ENCODE measurements at regions not wholly inside any gene's neighbourhood (a gene's known extent, or its start where the extent isn't known, plus 50 kb on each side); places are given as distances from the start of the nearest gene placed in this dataset.

DNA sequence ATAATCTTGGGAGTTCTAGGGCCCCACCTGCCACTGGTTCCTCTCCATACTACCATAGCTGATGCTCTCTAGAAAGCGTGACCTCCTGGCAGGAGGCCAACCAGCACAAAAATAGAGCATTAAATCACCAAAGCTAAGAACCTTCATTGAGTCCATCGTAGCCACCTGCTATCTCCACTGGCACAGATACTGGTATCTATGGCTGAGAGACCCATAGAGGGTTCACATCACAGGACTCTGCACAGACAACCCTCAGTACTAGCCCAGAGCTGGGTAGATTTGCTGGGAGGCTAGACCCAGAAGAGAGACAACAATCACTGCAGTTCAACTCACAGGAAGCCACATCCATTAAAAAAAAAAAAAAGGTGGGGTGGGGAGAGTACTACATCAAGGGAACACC is 509.1 kb downstream of the DTWD2 start:
- H3K9me1 ChIP-seq (replicated peaks; ENCODE audit: control insufficient read depth, extremely low read depth, insufficient read depth, low read length) = no peaks in the 10 kb centered on the region
- no peak for TF ChIP-seq POLR2AphosphoS5 (IDR thresholded peaks at IDR 0.05; ENCODE audit: insufficient read depth, low read depth, low read length)
- TF ChIP-seq EZH2 (IDR thresholded peaks at IDR 0.05; ENCODE audit: borderline replicate concordance, low read depth, low read length, severe bottlenecking) = no peak
- TF ChIP-seq, protein P1, sequence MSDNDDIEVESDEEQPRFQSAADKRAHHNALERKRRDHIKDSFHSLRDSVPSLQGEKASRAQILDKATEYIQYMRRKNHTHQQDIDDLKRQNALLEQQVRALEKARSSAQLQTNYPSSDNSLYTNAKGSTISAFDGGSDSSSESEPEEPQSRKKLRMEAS (IDR thresholded peaks at IDR 0.05; ENCODE audit: insufficient read depth, insufficient read length) = no peak
- ChIA-PET POLR2A (no interaction called here), CTCF (no interaction called here)
- FAIRE-seq = no peak
- H3K4me1 ChIP-seq (ENCODE audit: control insufficient read depth, extremely low read depth, insufficient read depth, low read length) = no peaks in the 10 kb centered on the region
- no peak overlapping the region for H3K9ac ChIP-seq (replicated peaks; ENCODE audit: extremely low read depth, insufficient read depth, low read length)
- intact Hi-C loops (cut with micrococcal nuclease) = no loop called here
- no peaks in the 10 kb centered on the region for H3K79me2 ChIP-seq (ENCODE audit: control insufficient read depth, insufficient read depth, low read length)
- H3K27ac ChIP-seq (ENCODE audit: insufficient read depth, low read depth, low read length) = no peak overlapping the region
- no peak for DNase-seq (ENCODE audit: low read depth, low spot score)
- H3K4me3 ChIP-seq (replicated peaks in 1 of 3; ENCODE audit: insufficient read depth in 1 of 3, low read depth in 1 of 3, low read length in 3 of 3) = no peak overlapping the region
- H3K36me3 ChIP-seq (ENCODE audit: control insufficient read depth in 2 of 2, extremely low read depth in 1 of 2, insufficient read depth in 2 of 2, low read length in 2 of 2) = no peaks in the 10 kb centered on the region
- dilution Hi-C loops (cut with MboI; ENCODE audit: extremely low pct_ligation_motif_present, low sequenced_read_pairs) = no loop called here
- peaks cover 4% of the 10 kb centered on the region for H3K9me3 ChIP-seq (replicated peaks; ENCODE audit: control insufficient read depth, insufficient read depth, low read length)
- no peaks in the 10 kb centered on the region for H4K20me1 ChIP-seq (replicated peaks; ENCODE audit: control insufficient read depth, extremely low read depth, insufficient read depth, low read length)
- no TSS peak for BruUV-seq (replicated peaks)
- no peak overlapping the region for H3K4me2 ChIP-seq (ENCODE audit: insufficient read depth, low read length)
- H3K27me3 ChIP-seq (ENCODE audit: control insufficient read depth in 2 of 2, insufficient read depth in 2 of 2, low read length in 2 of 2) = no peaks in the 10 kb centered on the region
- H2AFZ ChIP-seq (ENCODE audit: low read depth, low read length) = no peak overlapping the region

DNA sequence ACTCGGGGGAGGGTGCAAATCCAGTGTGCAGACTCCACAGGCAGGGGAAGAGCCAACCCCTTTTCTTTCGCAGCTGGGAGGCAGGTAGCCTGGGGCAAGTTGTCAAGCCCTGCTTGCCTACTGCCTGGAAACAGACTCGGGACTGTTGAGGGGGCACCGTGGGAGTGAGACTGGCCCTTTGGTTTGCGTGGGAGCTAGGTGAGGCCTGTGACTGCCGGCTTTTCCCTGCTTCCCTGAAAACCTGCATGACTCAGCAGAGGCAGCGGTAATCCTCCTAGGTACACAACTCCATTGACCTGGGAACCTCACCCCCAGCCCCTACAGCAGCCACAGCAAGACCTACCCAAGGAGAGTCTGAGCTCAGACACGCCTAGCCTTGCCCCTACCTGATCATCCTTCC is 509.5 kb downstream of the DTWD2 start:
- FAIRE-seq (no peak), DNase-seq (ENCODE audit: low read depth, low spot score) (no peak)
- Histone ChIP-seq H3K27ac (ENCODE audit: insufficient read depth, low read depth, low read length) (no peak overlapping the region), H3K36me3 (ENCODE audit: control insufficient read depth in 2 of 2, extremely low read depth in 1 of 2, insufficient read depth in 2 of 2, low read length in 2 of 2) (no peaks in the 10 kb centered on the region), H2AFZ (ENCODE audit: low read depth, low read length) (no peak overlapping the region), H3K9me3 (replicated peaks; ENCODE audit: control insufficient read depth, insufficient read depth, low read length) (peaks cover 4% of the 10 kb centered on the region), H3K4me2 (ENCODE audit: insufficient read depth, low read length) (no peak overlapping the region), H3K27me3 (ENCODE audit: control insufficient read depth in 2 of 2, insufficient read depth in 2 of 2, low read length in 2 of 2) (no peaks in the 10 kb centered on the region), H3K9ac (replicated peaks; ENCODE audit: extremely low read depth, insufficient read depth, low read length) (no peak overlapping the region), H3K4me1 (ENCODE audit: control insufficient read depth, extremely low read depth, insufficient read depth, low read length) (no peaks in the 10 kb centered on the region), H4K20me1 (replicated peaks; ENCODE audit: control insufficient read depth, extremely low read depth, insufficient read depth, low read length) (no peaks in the 10 kb centered on the region), H3K9me1 (replicated peaks; ENCODE audit: control insufficient read depth, extremely low read depth, insufficient read depth, low read length) (no peaks in the 10 kb centered on the region), H3K4me3 (replicated peaks in 1 of 3; ENCODE audit: insufficient read depth in 1 of 3, low read depth in 1 of 3, low read length in 3 of 3) (no peak overlapping the region), H3K79me2 (ENCODE audit: control insufficient read depth, insufficient read depth, low read length) (no peaks in the 10 kb centered on the region)
- intact Hi-C loops (cut with micrococcal nuclease) = no loop called here
- TF ChIP-seq EZH2 (IDR thresholded peaks at IDR 0.05; ENCODE audit: borderline replicate concordance, low read depth, low read length, severe bottlenecking) = no peak
- no peak for TF ChIP-seq GATA2 (IDR thresholded peaks at IDR 0.05; ENCODE audit: insufficient read depth, insufficient read length, low read depth, low read length)
- TF ChIP-seq, protein P1 (IDR thresholded peaks at IDR 0.05; ENCODE audit: insufficient read depth, insufficient read length) = no peak
- no peak for TF ChIP-seq POLR2A (IDR thresholded peaks at IDR 0.05; ENCODE audit: low read depth, low read length)
- no peak for TF ChIP-seq POLR2AphosphoS5 (IDR thresholded peaks at IDR 0.05; ENCODE audit: insufficient read depth, low read depth, low read length)
- TF ChIP-seq JUN (IDR thresholded peaks at IDR 0.05; ENCODE audit: borderline replicate concordance, insufficient read depth, insufficient read length, low read depth) = no peak
- TF ChIP-seq FOS (IDR thresholded peaks at IDR 0.05; ENCODE audit: borderline replicate concordance, insufficient read depth, low read length) = no peak
- no peak for TF ChIP-seq MYC (IDR thresholded peaks at IDR 0.05; ENCODE audit: low read depth, low read length)
- TF ChIP-seq, protein P2, sequence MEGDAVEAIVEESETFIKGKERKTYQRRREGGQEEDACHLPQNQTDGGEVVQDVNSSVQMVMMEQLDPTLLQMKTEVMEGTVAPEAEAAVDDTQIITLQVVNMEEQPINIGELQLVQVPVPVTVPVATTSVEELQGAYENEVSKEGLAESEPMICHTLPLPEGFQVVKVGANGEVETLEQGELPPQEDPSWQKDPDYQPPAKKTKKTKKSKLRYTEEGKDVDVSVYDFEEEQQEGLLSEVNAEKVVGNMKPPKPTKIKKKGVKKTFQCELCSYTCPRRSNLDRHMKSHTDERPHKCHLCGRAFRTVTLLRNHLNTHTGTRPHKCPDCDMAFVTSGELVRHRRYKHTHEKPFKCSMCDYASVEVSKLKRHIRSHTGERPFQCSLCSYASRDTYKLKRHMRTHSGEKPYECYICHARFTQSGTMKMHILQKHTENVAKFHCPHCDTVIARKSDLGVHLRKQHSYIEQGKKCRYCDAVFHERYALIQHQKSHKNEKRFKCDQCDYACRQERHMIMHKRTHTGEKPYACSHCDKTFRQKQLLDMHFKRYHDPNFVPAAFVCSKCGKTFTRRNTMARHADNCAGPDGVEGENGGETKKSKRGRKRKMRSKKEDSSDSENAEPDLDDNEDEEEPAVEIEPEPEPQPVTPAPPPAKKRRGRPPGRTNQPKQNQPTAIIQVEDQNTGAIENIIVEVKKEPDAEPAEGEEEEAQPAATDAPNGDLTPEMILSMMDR (IDR thresholded peaks at IDR 0.05; ENCODE audit: extremely low read depth in 1 of 2, insufficient read depth in 1 of 2, low read depth in 1 of 2, low read length in 2 of 2) = no peak
- BruUV-seq (replicated peaks) = no TSS peak
- dilution Hi-C loops (cut with MboI; ENCODE audit: extremely low pct_ligation_motif_present, low sequenced_read_pairs) = no loop called here
- CTCF ChIA-PET = no interaction called here
- POLR2A ChIA-PET = no interaction called here
